ENCODE measurements at regions not wholly inside any gene's neighbourhood (a gene's known extent, or its start where the extent isn't known, plus 50 kb on each side); places are given as distances from the start of the nearest gene placed in this dataset.
"Not testable (repeated sequence)": the region's sequence is repeated elsewhere in the genome, so short reads cannot be mapped to it uniquely, and the experiment has no call there.

DNA sequence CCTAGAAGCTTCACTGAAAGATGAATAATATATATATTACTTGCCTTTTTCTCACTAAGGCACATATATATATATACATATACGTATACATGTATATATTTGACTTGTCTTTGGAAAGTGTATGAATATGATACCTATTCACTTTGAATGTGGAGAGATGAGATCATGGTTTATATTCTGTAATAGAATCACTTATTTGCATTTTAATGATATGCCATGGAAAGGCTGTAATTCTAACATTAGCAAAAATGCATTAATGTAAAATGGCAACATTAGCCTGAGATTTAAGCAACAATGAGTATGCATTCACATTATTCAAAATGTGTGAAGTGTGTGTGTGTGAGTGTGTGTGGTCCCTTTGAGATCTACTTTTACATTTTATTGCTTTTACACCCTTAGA, 54.5 kb upstream of the PRKD1 start:
- Histone ChIP-seq H3K36me3 (ENCODE audit: insufficient read depth, low read length) (no peaks in the 10 kb centered on the region), H3K4me3 (ENCODE audit: low read length, poor library complexity, severe bottlenecking) (no peak overlapping the region), H2AFZ (ENCODE audit: low read length) (no peak overlapping the region), H3K9me3 (ENCODE audit: insufficient read depth, low read depth, low read length) (no peaks in the 10 kb centered on the region), H3F3A (ENCODE audit: low read depth) (no peaks in the 10 kb centered on the region), H3K79me2 (ENCODE audit: insufficient read depth, low read length) (no peaks in the 10 kb centered on the region), H3K4me2 (ENCODE audit: low read depth, low read length, poor library complexity, severe bottlenecking) (no peak overlapping the region), H3K9ac (ENCODE audit: low read depth, low read length, poor library complexity, severe bottlenecking) (no peak overlapping the region), H4K20me1 (ENCODE audit: insufficient read depth, low read length, poor library complexity, severe bottlenecking) (no peaks in the 10 kb centered on the region), H3K27me3 (ENCODE audit: insufficient read depth, low read length, poor library complexity, severe bottlenecking) (no peaks in the 10 kb centered on the region), H3K9me2 (replicated peaks; ENCODE audit: low read depth, low read length) (no peaks in the 10 kb centered on the region), H3K4me1 (ENCODE audit: insufficient read depth, low read length, poor library complexity, severe bottlenecking) (no peaks in the 10 kb centered on the region)
- no peak for TF ChIP-seq EZH2phosphoT487 (IDR thresholded peaks at IDR 0.05; ENCODE audit: borderline replicate concordance)
- TF ChIP-seq, protein P1, sequence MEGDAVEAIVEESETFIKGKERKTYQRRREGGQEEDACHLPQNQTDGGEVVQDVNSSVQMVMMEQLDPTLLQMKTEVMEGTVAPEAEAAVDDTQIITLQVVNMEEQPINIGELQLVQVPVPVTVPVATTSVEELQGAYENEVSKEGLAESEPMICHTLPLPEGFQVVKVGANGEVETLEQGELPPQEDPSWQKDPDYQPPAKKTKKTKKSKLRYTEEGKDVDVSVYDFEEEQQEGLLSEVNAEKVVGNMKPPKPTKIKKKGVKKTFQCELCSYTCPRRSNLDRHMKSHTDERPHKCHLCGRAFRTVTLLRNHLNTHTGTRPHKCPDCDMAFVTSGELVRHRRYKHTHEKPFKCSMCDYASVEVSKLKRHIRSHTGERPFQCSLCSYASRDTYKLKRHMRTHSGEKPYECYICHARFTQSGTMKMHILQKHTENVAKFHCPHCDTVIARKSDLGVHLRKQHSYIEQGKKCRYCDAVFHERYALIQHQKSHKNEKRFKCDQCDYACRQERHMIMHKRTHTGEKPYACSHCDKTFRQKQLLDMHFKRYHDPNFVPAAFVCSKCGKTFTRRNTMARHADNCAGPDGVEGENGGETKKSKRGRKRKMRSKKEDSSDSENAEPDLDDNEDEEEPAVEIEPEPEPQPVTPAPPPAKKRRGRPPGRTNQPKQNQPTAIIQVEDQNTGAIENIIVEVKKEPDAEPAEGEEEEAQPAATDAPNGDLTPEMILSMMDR (conservative IDR thresholded peaks at IDR 0.05; ENCODE audit: low read length): no peak

DNA sequence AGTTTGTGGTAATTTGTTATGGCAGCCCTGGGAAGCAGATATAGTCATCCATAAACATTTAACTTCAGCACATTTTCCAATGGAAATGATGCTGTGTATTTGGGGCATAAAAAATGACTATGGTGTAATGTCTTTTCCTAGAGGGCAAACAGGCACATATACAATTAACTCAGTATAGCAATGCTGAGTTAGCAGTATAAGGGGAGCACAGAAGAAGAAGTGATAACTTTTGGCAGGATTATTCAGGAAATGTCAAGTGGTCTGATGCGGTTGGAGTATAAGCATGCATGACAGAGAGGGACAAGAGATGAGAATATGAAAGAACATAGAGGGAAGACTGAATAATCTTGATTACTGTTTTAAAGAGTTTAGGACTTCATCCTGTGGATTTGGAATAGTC, 55.3 kb upstream of the PRKD1 start:
- Histone ChIP-seq H3K27me3 (ENCODE audit: insufficient read depth, low read length, poor library complexity, severe bottlenecking) (no peaks in the 10 kb centered on the region), H3K4me2 (ENCODE audit: low read depth, low read length, poor library complexity, severe bottlenecking) (no peak overlapping the region), H3K9ac (ENCODE audit: low read depth, low read length, poor library complexity, severe bottlenecking) (no peak overlapping the region), H3K36me3 (ENCODE audit: insufficient read depth, low read length) (no peaks in the 10 kb centered on the region), H3F3A (ENCODE audit: low read depth) (no peaks in the 10 kb centered on the region), H3K9me2 (replicated peaks; ENCODE audit: low read depth, low read length) (no peaks in the 10 kb centered on the region), H4K20me1 (ENCODE audit: insufficient read depth, low read length, poor library complexity, severe bottlenecking) (no peaks in the 10 kb centered on the region), H2AFZ (ENCODE audit: low read length) (no peak overlapping the region), H3K4me3 (ENCODE audit: low read length, poor library complexity, severe bottlenecking) (no peak overlapping the region), H3K79me2 (ENCODE audit: insufficient read depth, low read length) (no peaks in the 10 kb centered on the region), H3K4me1 (ENCODE audit: insufficient read depth, low read length, poor library complexity, severe bottlenecking) (no peaks in the 10 kb centered on the region), H3K9me3 (ENCODE audit: insufficient read depth, low read depth, low read length) (no peaks in the 10 kb centered on the region)
- TF ChIP-seq, protein P1 (conservative IDR thresholded peaks at IDR 0.05; ENCODE audit: low read length): no peak
- no peak for TF ChIP-seq EZH2phosphoT487 (IDR thresholded peaks at IDR 0.05; ENCODE audit: borderline replicate concordance)

DNA sequence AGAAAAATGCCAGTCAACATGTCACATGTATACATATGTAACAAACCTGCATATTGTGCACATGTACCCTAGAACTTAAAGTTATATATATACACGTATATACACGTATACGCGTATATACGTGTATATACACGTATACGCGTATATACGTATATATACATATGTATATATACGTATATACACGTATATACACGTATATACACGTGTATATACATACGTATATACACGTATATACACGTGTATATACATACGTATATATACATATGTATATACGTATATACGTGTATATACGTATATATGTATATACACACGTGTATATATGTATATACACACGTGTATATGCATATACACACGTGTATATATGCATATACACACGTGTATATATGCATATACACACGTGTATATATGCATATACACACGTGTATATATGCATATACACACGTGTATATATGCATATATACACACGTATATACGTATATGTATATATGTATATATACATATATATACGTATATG, 62.8 kb upstream of the PRKD1 start:
- not testable (repeated sequence) for H3K36me3 ChIP-seq (ENCODE audit: insufficient read depth, low read length); H3K79me2 ChIP-seq (ENCODE audit: insufficient read depth, low read length); H3K27me3 ChIP-seq (ENCODE audit: insufficient read depth, low read length, poor library complexity, severe bottlenecking); H3K4me1 ChIP-seq (ENCODE audit: insufficient read depth, low read length, poor library complexity, severe bottlenecking); H3F3A ChIP-seq (ENCODE audit: low read depth); H3K9me2 ChIP-seq (replicated peaks; ENCODE audit: low read depth, low read length); H2AFZ ChIP-seq (ENCODE audit: low read length); H3K9ac ChIP-seq (ENCODE audit: low read depth, low read length, poor library complexity, severe bottlenecking); H4K20me1 ChIP-seq (ENCODE audit: insufficient read depth, low read length, poor library complexity, severe bottlenecking); H3K4me2 ChIP-seq (ENCODE audit: low read depth, low read length, poor library complexity, severe bottlenecking); H3K4me3 ChIP-seq (ENCODE audit: low read length, poor library complexity, severe bottlenecking); H3K9me3 ChIP-seq (ENCODE audit: insufficient read depth, low read depth, low read length)

DNA sequence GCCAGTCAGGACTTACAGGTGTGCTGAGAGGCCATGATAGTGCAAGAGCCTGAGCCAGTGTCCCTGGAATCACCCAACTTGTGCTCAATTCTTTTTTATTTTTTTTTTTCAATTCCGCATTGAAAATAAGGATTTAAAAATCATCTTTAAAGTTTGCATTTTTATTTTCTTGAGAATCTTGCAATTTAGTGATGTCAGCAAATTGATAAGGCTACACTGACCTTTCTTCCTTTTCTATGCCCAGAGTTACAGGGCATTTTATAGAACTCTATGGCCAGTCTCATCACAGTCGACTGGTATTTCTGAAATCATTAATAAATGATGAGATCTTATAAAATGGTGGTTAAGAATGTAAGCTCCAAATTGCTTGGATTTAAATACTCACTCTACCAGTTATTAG, 63.3 kb upstream of the PRKD1 start:
- Histone ChIP-seq H3K9ac (ENCODE audit: low read depth, low read length, poor library complexity, severe bottlenecking) (no peak overlapping the region), H2AFZ (ENCODE audit: low read length) (no peak overlapping the region), H3K79me2 (ENCODE audit: insufficient read depth, low read length) (no peaks in the 10 kb centered on the region)

More for the DNA sequence above, 63.3 kb upstream of the PRKD1 start:
- H3K9me2 ChIP-seq (replicated peaks; ENCODE audit: low read depth, low read length): no peaks in the 10 kb centered on the region
- H3F3A ChIP-seq (ENCODE audit: low read depth): no peaks in the 10 kb centered on the region
- H3K9me3 ChIP-seq (ENCODE audit: insufficient read depth, low read depth, low read length): no peaks in the 10 kb centered on the region
- H3K4me2 ChIP-seq (ENCODE audit: low read depth, low read length, poor library complexity, severe bottlenecking): no peak overlapping the region
- no peaks in the 10 kb centered on the region for H3K36me3 ChIP-seq (ENCODE audit: insufficient read depth, low read length)
- no peak overlapping the region for H3K4me3 ChIP-seq (ENCODE audit: low read length, poor library complexity, severe bottlenecking)
- TF ChIP-seq, protein P1 (conservative IDR thresholded peaks at IDR 0.05; ENCODE audit: low read length): no peak
- TF ChIP-seq EZH2phosphoT487 (IDR thresholded peaks at IDR 0.05; ENCODE audit: borderline replicate concordance): no peak
- H3K27me3 ChIP-seq (ENCODE audit: insufficient read depth, low read length, poor library complexity, severe bottlenecking): no peaks in the 10 kb centered on the region
- H4K20me1 ChIP-seq (ENCODE audit: insufficient read depth, low read length, poor library complexity, severe bottlenecking): no peaks in the 10 kb centered on the region
- no peaks in the 10 kb centered on the region for H3K4me1 ChIP-seq (ENCODE audit: insufficient read depth, low read length, poor library complexity, severe bottlenecking)

Measured in Loucy (cell line).